Right atrium auricular region (tissue), 2 donors: ENCODE measurements at regions not wholly inside any gene's neighbourhood (a gene's known extent, or its start where the extent isn't known, plus 50 kb on each side); places are given as distances from the start of the nearest gene placed in this dataset.

Experiments used
- DNase-seq: peaks from one replicate; pipeline ENCODE4 v3.0.0-alpha.2; 2019; ENCODE audit warnings: low spot score
- H3K27ac ChIP-seq, 2 donors: fragments of 200-600 bp; sonication (generic); 1 replicate in 1 of 2; 2 replicates in 1 of 2; pipeline ENCODE4 v1.5.1; 2016 to 2019
- H3K27me3 ChIP-seq, 2 donors: fragments of 200-600 bp; sonication (generic); one replicate each; pipeline versions ENCODE4 v1.5.1 to v1.6.0; 2017 to 2019
- H3K36me3 ChIP-seq: fragments of 200-600 bp; sonication (generic); one replicate; pipeline ENCODE4 v1.5.1; 2016
- H3K4me1 ChIP-seq, 2 donors: fragments of 200-600 bp; sonication (generic); one replicate each; pipeline versions ENCODE4 v1.5.1 to v1.6.0; 2017 to 2019
- H3K4me3 ChIP-seq, 2 donors: fragments of 200-600 bp; sonication (generic); 1 replicate in 1 of 2; 2 replicates in 1 of 2; pipeline ENCODE4 v1.5.1; 2017 to 2019; ENCODE audit warnings: mild to moderate bottlenecking in 1 of 2, moderate library complexity in 1 of 2
- H3K9me3 ChIP-seq, 2 donors: fragments of 200-600 bp; sonication (generic); one replicate each; pipeline ENCODE4 v1.5.1; 2019
- TF ChIP-seq, protein P1 (sequence below), 2 donors: fragments of 200-600 bp; sonication (generic); IDR thresholded peaks; one replicate each; pipeline ENCODE4 v1.5.1; 2019; ENCODE audit warnings: antibody characterized with exemption in 2 of 2

DNA sequence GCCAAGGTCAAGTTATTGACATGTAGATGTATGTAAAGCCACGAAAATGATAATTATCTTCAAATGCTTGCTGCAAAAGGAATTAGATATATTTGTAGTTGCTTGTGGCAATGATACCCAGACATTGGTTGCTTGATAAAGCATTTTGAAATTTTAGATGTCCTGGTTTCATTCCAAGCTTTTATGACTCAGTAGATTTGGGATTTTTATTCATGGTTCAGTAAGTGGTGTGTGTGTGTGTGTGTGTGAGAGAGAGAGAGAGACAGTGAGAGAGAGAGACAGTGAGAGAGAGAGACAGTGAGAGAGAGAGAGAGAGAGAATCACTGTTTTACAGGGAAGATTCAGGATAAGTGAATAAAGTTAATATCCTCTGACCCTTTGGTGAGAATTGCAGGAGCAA is 498.2 kb upstream of the C1orf87 start:
- Histone ChIP-seq H3K27me3 (no peaks in the 10 kb centered on the region), H3K36me3 (no peaks in the 10 kb centered on the region), H3K4me1 (peaks cover 0 to 20% of the 10 kb centered on the region in 2 donors), H3K4me3 (no peak overlapping the region), H3K9me3 (no peaks in the 10 kb centered on the region), H3K27ac (no peak overlapping the region)
- DNase-seq: no peak
- TF ChIP-seq, protein P1, sequence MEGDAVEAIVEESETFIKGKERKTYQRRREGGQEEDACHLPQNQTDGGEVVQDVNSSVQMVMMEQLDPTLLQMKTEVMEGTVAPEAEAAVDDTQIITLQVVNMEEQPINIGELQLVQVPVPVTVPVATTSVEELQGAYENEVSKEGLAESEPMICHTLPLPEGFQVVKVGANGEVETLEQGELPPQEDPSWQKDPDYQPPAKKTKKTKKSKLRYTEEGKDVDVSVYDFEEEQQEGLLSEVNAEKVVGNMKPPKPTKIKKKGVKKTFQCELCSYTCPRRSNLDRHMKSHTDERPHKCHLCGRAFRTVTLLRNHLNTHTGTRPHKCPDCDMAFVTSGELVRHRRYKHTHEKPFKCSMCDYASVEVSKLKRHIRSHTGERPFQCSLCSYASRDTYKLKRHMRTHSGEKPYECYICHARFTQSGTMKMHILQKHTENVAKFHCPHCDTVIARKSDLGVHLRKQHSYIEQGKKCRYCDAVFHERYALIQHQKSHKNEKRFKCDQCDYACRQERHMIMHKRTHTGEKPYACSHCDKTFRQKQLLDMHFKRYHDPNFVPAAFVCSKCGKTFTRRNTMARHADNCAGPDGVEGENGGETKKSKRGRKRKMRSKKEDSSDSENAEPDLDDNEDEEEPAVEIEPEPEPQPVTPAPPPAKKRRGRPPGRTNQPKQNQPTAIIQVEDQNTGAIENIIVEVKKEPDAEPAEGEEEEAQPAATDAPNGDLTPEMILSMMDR (IDR thresholded peaks at IDR 0.05): no peak

DNA sequence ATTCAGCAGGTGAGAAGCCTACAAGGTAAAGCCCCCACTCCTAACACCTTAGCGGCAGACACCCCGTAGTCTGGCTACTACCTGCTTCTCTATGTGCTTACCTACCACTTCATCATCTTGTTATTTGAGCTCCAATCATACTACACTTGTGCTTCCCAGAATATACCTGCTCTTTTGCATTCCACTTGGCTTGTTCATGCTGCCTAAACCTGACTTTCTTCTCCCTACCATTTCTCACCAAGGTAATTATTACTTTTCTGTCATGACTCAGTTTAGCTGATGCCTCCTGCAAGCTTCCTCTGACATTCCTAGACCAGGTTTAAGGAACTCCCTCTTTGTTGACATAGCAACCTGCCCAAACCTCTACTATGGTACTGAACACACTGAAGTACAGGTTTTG is 495.6 kb upstream of the C1orf87 start:
- no peaks in the 10 kb centered on the region for H3K36me3 ChIP-seq
- peaks cover 0 to 28% of the 10 kb centered on the region in 2 donors for H3K4me1 ChIP-seq
- H3K4me3 ChIP-seq: no peak overlapping the region
- H3K27ac ChIP-seq: no peak overlapping the region
- no peaks in the 10 kb centered on the region for H3K9me3 ChIP-seq
- H3K27me3 ChIP-seq: no peaks in the 10 kb centered on the region
- DNase-seq: no peak
- TF ChIP-seq, protein P1 (IDR thresholded peaks at IDR 0.05): no peak

DNA sequence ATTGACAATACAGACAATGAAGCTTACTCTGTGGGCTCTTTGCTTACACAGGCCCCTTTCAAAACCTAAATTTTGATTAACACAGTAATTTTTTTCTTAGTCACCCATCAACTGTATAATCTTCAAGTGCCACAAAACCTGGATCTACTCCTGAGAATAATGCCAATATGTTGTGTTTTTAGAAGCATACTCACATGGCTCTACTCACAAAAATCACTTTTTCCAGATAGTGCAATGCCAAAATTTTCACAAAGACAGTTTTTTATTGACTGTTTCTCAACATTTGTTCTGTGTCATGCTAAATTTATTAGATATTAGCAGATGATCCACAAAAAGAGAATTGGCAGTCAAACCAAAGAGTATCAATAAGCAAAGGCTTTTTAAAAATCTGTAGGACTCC is 493.7 kb upstream of the C1orf87 start:
- no peak overlapping the region for H3K27ac ChIP-seq
- no peaks in the 10 kb centered on the region for H3K36me3 ChIP-seq
- H3K4me1 ChIP-seq: peaks cover 0 to 11% of the 10 kb centered on the region in 2 donors
- no peak overlapping the region for H3K4me3 ChIP-seq
- H3K27me3 ChIP-seq: no peaks in the 10 kb centered on the region
- no peak for DNase-seq
- H3K9me3 ChIP-seq: no peaks in the 10 kb centered on the region
- TF ChIP-seq, protein P1 (IDR thresholded peaks at IDR 0.05): no peak

DNA sequence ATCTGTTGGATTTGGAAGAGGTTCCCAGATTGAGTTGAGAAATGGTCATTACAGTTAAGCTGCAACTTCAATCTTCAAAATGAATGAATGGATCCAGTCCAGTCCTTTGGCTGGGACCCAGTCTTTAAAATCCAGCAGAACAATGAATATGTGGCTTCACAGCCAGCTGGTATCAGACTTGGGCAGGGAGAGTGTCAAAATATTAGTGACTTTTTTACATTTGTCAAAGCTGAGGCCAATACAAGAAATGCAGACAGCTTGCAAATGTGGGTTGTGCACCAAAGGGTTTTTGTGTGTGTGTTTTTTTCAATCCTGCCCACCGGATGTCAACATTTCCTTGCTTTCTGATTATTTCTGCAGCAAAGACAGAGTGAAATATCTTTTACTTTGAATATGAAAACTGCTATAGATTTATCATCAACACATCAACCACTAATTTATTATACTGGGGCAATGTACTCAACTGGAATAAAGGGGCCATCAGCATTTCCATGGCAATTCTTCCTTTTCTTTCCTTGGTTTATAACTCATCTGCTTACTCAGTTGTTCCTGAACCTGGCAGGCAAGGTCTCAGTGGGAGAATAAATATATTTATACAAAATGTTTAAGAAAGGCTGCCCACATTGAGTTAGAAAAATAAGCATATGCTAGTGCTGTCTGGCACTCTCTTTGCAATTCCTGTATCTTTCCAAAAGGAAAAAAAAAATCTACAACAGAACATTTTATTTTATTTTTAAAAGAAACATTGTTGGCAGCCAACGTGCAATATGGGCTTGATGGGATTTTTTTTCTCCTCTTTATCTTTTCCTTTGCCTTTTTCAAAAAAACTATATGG is 491.6 kb upstream of the C1orf87 start:
- TF ChIP-seq, protein P1 (IDR thresholded peaks at IDR 0.05): no peak
- no peak for DNase-seq
- no peaks in the 10 kb centered on the region for H3K9me3 ChIP-seq
- no peaks in the 10 kb centered on the region for H3K36me3 ChIP-seq
- no peak overlapping the region for H3K27ac ChIP-seq
- H3K27me3 ChIP-seq: no peaks in the 10 kb centered on the region
- H3K4me3 ChIP-seq: no peak overlapping the region
- H3K4me1 ChIP-seq: peaks cover 0 to 9% of the 10 kb centered on the region in 2 donors

DNA sequence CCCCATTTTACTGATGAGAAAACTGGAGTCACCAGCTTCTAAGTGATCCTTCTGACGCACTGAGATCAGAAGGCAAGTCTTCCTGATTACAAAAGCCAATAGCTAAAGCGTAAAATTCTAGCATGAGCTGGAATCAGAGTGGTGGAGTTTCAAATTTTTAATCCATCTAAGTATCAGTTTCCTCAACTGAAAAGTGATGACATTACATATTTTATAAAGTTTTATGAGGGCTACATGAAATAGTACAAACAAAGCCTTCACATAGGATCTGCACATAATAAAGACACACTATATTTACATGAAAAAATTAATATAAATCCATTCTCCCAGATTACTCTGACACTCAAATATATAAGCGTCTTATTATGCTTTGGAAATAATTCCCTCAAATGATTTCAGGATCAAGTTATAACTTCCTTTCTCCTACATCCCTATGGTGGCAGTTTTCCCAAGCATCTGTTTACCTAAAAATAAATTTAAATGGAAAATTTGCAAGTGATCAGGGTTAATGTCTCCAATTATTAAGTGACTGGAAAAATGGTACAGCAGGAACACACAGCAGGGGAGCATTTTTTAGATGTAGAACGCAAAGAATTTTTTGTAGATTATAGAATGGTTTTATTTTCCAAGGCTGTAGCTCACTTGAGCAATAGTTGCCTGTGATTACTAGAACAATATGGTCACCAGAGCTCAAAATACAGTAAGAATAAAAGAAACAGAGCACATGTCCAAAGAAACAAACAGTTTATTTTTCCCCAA is 490.4 kb upstream of the C1orf87 start:
- DNase-seq: no peak
- Histone ChIP-seq H3K4me1 (peaks cover 0 to 9% of the 10 kb centered on the region in 2 donors), H3K9me3 (no peaks in the 10 kb centered on the region), H3K27me3 (no peaks in the 10 kb centered on the region), H3K36me3 (no peaks in the 10 kb centered on the region), H3K27ac (no peak overlapping the region), H3K4me3 (no peak overlapping the region)
- TF ChIP-seq, protein P1 (IDR thresholded peaks at IDR 0.05): no peak
